Right kidney (tissue), 1 donor: ENCODE measurements at regions not wholly inside any gene's neighbourhood (a gene's known extent, or its start where the extent isn't known, plus 50 kb on each side); places are given as distances from the start of the nearest gene placed in this dataset.
"Not testable (repeated sequence)": the region's sequence is repeated elsewhere in the genome, so short reads cannot be mapped to it uniquely, and the experiment has no call there.

Experiments used
- DNase-seq: peaks from one replicate; pipeline ENCODE4 v3.0.0-alpha.2; 2016

DNA sequence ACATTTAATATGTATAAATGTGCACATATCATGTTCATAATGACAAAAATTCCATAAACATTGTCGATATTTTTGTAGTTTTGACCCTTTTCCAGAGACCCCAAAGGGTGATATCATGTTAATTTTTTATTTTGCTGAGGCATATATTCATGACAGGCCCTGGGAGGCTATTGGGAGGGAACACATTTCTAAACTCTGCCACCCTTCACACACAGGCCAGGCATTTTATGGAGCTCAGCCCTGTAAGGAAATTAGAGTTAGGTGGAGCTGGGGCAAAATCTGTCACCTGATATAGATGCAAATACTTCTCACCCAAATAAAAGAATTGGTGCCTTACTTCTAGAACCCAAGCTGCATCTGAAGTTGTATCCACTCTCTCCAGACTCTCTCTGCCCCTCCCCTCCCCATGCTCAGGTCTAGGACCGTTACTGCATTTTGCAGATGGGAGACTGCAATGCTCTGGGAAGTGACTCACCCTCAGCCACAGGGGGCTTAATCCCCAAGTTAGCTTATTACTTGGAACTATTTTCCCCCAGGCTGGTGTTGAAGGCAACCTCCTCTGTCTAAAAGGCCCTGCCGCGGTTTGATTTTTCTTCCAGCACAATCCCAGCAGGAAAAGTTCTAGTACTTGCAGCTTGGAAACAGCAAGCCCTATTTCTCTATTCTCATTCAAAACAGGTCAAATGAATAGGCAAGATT lies 238.9 kb downstream of the EMP1 start:
- DNase-seq = no peak

DNA sequence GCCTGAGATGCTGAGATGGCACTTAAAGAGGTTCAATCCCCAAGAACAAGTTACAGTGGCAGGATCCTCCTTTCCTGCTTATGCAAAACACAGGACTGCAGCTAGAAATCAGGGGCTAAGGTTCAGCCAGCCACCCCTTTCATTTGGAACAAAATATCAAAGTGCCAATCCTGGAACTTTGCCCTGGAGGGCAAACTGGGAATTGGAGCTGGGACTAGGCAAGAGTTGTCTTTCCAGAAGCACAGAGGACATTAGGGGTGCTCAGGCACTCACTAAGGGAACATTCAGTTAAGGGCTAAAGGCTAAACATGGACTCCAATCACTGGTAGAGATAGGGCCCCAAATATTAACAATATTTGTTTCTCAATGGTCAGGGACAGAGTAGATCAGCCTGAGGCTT lies 237.2 kb downstream of the EMP1 start:
- no peak for DNase-seq

DNA sequence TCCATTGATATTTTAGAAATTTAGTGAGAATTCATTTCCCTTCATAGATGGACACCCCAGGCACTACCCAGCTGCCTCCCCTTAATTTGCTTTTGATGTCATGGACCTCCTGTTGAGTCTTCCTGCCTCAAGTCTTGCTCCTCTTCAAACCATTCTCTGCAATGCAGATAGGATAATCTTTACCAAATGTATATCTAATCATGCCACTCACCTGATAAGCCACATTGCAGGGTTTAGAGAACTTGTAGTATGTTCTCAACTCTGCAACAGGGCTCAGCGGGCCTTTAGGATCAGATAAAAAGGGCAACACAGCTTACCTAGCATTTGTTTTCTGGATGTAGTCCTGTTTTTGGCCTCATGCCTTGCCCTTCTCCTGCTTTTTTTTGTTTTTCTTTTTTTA lies 234.5 kb downstream of the EMP1 start:
- DNase-seq = no peak

DNA sequence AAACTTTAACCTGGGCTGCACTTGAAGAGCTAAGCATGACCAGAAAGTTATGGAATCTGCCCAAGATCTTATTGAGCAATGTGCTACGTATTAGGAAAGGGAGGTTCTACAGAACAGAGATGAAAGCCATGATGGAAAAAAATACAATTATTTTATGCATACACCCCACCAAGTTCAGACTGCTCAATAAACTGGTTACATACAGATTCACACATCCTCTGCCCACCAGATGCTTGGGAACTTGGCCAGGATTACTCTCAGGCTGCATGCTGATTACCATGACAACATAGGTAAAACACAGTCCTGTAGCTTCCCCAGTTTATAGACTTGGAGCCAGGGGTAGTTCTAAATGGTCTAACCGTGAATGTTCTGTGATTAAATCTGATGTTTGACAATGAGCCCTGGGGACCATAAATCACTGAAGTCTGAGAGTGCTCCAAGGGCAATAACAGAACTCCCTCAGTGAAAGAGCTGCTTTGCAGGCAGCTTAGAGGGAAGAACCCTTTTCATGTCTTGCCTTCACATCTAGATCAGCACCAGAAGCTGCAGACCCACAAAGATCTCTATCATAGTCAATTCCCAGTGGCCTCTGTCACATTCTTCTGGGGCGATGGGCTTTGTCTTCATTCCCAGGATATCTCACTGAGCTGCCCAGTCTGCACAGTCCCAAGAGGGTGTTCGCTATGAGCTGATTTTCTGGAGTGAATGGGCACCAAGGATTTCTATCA lies 232.2 kb downstream of the EMP1 start:
- DNase-seq = no peak

DNA sequence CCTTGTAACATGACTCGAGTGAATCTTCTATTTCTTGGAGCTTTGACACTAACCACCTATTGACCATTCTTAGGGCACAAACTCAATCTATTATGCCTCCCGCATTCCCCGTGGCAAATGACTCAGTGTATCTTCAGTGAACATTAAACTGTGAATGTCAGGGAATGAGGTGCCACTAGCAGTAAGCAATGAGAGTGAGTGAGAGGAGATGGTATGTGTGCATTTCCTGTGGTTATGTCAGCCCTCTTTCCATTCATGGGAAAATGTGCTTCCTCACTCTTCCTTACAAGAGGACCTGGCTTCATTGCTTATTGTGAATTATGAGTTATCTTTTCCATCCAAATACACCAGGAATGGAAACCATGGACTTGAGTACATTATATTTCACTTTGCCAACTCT lies 229.2 kb downstream of the EMP1 start:
- no peak for DNase-seq

DNA sequence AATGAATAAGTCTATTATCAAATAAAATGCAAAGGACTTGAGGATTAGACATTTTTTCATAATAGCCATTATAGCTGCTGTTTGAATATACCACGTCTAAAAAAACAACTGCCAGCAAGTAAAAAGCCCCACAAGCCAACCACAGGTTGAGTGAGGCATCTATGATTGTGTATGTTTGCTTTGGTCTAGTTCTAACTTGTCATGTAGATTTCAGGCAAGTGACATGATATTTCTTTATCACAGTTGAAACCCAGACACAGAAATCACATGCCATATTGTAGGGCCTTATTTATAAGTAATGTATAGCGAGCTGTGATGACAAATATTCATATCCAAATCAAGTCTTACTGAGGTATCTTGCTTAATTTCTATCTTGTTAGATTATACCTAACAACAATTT lies 225.8 kb downstream of the EMP1 start:
- DNase-seq = no peak

DNA sequence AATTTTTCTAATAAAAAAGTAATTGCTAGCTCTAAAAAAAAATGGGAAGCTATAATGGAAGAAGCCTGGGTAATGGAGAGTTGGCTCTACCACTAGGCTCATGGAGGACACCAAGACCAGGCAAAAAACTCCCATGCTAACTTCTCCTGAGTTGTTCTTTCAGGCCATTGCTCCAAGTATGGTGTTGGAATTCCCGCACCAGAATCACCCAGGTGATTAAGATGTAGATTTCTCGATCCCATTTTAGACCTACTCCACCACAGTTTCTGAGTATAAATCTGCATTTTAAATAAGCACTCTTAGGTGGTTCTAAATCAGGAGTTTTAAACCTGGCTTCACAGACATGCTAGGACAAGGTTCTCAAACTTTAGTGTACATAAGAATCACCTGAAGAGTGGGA lies 221.0 kb downstream of the EMP1 start:
- no peak for DNase-seq

DNA sequence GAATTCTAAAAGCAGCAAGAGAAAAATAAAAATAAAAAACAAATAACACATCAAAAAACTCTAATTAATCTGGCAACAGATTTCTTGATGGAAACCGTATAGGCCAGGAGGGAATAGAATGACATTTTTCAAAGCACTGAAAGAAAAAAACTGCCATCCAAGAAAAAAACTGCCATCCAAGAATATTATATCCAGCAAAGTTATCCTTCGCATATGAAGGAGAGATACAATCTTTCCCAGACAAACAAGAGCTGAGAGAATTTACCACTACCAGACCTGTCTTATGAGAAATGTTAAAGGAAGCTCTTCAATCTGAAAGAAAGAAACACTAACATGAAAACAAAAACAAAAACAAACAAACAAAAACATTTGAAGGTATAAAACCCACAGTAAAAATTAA lies 214.8 kb downstream of the EMP1 start:
- DNase-seq = no peak

DNA sequence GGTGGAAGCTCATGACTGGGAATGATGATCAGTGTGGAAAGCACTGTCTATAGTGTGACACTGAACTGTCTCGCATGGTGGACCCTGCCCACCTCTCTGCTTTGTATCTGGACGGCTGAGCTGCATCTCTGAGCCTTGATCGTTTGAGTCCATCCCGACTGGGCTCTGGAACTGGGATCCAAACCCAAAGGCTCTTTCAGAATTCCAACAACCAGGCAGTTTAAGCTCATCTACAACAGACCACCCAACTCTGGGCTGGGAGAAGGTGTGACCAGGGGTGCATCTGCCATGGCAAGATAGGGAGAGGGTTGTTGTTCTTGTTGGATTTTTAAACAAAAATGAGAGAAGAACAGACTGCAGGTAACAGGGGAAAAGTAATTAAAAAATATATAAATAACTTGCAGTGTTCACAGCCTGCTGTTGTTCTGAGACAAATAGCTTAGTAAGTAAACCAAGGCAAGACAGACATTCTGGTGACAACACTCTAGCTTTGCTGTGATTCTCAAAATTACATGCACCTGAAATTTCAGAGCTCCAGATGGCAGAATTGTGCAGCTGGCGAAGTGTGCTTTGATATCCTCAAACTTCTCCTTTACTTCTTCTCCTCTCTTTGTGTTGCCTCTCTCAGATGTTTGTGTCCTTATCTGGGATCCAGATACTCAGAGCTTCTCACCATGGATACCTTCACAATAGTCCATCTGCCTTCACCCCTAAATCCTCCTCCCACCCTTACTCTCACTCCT lies 209.6 kb downstream of the EMP1 start:
- no peak for DNase-seq

DNA sequence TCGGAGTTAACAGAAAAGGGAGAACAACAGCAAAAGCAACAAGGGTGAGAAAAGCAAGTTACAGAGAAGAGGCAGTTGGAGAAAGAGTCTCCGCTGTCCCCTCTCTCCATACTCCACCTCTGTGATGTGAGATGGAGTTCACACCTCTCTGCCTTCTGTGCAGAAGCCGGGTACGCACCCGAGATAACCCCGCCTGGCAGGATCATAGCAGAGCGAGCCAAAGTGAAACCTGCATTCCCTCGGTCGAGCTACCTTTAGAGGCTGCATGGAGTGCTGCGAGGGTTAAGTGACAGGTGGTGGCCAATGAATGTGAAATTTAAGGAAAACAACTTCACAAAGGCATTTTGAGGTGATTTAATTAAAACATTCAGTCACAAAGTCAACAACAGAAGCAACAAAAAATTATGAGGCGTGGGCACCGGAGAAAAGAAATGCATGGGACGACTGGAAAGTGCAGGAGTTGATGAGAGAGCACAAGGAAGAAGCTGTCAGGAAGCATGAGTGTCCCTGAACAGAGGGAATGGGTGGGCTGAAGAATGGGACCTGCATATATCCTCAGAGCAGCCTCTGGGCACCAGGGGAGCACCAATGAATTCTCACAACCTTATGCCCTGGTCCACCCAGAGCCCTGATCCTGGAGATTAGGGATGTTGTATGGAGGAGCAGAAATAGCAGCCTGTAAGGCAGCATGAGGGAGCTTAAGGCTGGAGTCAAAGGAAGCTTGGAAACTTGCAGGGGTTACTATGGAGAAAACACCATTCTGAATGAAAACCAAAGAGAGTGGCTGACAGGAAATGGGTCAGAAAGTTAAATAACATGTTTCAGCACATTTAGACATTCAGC lies 208.3 kb downstream of the EMP1 start:
- peak; percentile 18 for DNase-seq

DNA sequence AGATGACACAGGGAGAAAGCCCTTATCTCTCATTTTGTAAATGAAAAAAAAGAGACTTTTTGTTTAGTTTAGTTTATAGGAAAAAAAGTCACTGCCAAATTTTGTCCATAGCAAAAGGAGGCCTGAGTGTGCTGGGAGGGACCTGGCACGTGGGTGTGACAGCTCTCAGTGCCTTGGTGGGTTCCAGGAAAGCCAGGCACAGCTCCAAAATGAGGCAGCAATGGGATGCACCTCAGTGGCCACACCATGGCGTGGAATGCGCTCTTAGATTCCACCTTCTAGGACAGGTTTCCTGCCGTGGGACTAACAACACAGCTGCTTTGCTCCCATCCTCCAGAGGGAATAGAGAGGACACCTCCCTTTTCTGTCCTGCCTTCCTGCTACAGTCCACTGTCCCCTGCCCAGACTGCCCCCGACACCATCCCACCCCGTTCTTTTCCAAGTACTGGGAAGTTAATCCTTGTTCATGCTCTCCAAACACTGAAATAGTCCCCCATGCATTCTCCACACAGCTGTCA lies 207.6 kb downstream of the EMP1 start:
- peak; percentile 10 for DNase-seq

DNA sequence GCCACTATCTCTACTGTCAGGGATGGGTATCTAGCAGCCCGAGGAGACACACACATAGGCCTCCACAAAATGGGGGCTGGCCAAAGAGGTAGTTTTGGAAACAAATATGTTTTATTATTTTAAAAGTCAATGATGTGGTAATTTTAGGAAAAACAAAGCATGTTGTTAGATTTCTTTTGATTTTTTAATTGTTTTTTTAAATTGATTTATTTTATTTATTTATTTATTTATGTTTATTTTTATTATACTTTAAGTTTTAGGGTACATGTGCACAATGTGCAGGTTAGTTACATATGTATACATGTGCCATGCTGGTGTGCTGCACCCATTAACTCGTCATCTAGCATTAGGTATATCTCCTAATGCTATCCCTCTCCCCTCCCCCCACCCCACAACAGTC lies 194.8 kb downstream of the EMP1 start:
- not testable (repeated sequence) for DNase-seq

DNA sequence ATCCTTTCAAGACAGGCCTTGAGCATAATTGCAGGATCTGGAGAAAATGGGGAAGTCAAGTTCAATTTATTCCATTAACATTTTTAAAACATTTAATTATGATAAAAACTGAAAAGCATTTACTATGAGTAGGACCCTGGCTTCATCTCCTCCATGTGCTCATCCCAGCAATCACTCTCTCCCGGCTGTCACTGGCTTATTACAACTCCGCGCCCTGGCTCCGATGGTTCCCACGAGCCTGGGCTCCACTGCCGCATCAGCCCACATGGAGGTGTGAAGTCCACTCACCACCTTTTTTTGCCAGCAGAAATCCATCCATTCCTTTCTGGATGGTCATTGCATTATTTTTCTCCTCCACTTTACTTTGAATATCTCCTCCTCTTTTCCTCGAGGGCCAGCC lies 194.4 kb downstream of the EMP1 start:
- no peak for DNase-seq

DNA sequence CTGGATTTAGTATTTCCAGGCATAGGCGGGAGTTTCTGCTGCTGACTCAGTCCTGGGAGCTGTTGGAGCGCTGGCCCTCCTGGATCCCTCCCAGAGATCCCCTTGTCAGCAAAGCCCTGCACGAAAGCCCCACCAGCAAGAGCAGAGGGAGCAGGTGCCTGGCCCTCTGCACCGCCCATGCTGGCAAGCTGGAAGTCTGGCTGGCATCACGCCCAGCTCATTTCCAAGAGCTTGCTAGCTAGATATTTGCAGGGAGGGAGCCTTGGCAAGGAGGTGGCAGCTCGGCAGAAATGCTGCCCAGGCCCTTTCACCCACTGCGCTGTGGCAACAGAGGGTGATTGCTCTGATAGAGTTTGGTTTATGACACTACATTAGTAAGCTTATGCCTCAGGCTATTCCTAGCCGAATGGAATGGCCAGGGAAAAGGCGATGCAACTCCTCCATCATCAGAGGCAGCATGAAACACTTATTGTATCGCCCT lies 193.9 kb downstream of the EMP1 start:
- no peak for DNase-seq

DNA sequence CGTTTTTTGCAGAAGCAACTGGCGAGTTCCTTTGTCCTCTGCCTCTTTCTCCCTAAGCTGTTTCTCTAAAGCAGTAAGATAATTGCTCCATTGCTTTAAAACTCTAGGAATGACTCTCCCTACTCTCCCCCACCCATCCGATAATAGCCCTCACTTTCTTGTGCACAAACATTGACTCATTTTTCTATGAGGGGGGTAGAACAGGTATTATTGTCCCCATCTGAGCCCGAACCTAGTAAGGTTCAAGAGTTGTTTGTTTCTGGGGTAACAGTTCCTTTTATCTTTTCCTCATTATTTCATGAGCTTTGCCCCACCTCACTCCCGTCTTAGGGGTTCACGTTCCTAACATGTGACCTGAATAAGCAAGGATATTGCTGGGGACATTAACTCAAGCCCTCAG lies 190.6 kb downstream of the EMP1 start:
- DNase-seq = no peak

DNA sequence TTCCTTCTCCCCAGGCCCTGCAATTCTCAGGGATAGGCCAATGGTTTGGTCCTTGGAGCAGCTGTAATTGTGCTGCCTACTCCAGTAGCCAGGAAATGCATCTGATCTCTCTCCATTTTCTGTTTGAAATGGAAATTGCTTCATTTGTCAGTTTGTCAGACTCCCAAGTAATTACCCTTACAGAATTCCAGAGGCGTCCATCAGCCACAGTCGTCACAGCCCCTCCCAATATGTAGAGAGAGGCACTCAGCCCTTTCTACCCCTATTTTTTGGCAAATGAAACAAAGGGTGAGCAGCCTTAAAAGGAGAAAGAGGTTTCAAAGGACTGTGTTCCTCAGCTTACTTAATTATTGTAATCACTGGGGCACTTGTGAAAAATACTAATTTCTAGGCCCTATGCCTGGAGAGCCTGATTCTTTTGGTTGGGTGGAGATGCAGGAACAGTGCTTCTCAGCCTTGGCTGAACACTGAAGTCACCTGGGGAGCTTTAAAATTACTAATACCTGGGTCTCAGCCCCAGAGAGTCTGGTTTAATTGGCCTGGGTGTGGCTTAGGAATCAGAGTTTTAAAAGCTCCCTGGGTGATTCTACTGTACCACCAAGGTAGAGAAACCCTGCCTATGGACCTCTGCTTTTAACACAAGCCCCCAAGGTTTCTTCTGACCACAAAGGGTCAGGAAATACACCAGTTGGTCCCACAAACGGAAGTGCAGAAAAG lies 190.0 kb downstream of the EMP1 start:
- DNase-seq = no peak

DNA sequence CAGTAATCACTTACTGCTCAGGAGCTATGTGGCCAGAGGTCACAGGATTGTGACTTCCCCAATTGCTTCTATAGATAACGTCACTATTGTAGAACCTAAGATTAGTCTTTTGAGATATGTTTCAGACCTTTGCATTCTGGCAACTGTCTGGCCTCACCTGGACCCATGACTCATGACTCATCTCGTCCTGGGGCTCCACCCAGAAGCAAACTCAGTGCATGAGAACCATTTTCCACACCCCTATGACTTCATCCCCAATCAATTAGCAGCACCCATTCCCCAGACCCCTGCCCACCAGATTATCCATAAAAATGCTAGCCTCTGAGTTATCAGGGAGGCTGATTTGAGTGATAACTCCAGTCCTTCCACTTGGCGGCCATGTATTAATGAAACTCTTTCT lies 186.9 kb downstream of the EMP1 start:
- no peak for DNase-seq

DNA sequence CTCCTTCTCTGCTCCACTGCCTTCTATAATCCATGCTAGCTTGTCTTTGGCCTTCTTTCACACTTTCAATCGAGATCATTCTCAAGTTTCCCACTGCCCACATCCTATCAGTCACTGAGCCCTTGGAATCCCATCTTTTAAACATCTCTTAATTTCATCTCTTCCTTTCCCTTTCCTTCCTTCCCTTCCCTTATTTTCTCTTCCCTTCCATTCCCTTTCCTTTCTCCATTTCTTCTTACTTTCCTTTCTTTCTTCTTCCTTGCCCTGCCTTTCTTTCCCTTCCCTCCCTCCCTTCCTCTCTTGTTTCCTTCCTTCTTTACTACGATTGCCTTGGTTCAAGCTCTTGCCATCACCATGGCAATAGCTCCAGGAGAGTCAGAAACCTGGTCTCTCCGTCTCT lies 183.8 kb downstream of the EMP1 start:
- no peak for DNase-seq

DNA sequence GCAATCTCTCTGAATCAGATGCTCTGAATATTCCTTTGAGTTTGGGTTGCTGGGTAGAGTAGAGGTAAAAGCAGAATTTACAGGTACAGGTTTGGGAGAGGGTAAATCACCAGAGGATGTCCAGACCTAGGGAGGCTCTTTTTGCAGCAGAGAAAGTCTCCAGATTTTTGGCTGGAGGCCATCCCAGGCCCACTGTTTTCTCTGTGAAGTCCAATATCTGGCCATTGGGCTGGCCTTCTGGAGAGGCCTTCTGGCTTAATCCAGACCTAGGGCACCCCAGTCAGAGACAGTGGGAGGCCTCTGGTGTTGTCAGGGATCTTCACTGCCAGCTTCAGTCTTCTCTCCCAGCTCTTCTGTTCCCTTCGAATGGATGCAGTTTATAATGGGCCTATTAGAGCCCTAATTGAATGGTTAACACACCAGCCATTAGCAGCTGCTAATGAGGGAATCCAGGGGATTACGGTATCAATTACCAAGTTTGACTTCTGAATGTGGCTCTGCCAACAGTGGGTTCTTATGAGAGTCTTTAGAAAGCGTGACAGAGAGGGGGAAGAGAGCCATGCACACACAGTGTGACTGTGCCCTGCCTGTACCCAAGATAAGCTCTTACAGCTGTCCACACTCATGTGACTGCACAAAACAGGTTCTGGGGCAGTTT lies 183.1 kb downstream of the EMP1 start:
- DNase-seq = no peak

DNA sequence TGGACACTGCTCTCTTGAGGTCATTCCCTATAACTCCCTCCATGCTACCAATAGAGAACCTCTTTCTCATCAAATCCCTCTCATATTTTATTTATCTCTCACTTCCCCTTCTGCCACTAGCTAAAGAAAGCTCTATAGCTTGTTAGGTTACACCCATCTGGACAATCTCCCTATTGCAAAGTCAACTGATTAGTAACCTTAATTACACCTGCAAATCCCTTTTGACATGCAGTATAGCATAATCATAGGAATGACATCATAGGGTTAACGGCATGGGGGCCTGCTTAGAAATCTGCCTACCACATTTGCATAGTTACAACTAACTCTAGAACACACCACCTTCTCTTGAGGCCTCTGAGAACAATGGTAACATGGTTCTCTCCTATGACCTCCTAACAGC lies 181.2 kb downstream of the EMP1 start:
- no peak for DNase-seq
